Loucy (cell line): ENCODE measurements at regions not wholly inside any gene's neighbourhood (a gene's known extent, or its start where the extent isn't known, plus 50 kb on each side); places are given as distances from the start of the nearest gene placed in this dataset.

Source experiments
- CTCF ChIP-seq: fragments of 200-600 bp; sonication (generic); conservative IDR thresholded peaks from 2 replicates; pipeline ENCODE4 v1.5.1; 2014; ENCODE audit warnings: mild to moderate bottlenecking, antibody characterized with exemption, low read length
- EZH2phosphoT487 ChIP-seq: fragments of 200-600 bp; IDR thresholded peaks from 2 replicates; pipeline ENCODE4 v1.6.1; 2018; ENCODE audit warnings: antibody characterized with exemption, mild to moderate bottlenecking, moderate library complexity, borderline replicate concordance

DNA sequence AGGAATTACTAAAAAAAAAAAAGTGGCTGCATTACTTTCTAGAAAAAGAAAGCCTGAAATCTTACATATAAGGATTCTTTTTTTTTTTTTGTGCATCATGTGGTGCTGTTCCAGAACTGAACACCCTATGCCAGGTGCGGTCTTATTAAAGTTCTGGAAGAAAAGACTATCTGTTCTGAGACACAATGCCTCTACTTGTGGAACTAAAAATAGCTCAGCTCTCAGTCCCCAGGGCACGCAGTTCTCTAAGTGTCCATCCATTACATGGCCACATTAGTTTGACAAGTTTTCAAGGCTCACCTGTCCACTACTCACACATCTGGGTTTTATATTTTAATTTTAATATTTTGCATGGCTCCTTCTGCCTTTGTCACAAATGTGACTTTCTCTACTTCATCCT, 126.6 kb upstream of the ADAMTS9 start:
- no peak for TF ChIP-seq CTCF
- TF ChIP-seq EZH2phosphoT487: no peak
